GM18499 (cell line): ENCODE measurements at regions not wholly inside any gene's neighbourhood (a gene's known extent, or its start where the extent isn't known, plus 50 kb on each side); places are given as distances from the start of the nearest gene placed in this dataset.

ENCODE experiments used
- ATAC-seq: cut with Tn5 transposase; IDR thresholded peaks from one replicate; pipeline ENCODE4 v1.9.1; 2021; ENCODE audit warnings: moderate number of reproducible peaks; ENCODE audit not compliant: insufficient read depth, unreplicated experiment

DNA sequence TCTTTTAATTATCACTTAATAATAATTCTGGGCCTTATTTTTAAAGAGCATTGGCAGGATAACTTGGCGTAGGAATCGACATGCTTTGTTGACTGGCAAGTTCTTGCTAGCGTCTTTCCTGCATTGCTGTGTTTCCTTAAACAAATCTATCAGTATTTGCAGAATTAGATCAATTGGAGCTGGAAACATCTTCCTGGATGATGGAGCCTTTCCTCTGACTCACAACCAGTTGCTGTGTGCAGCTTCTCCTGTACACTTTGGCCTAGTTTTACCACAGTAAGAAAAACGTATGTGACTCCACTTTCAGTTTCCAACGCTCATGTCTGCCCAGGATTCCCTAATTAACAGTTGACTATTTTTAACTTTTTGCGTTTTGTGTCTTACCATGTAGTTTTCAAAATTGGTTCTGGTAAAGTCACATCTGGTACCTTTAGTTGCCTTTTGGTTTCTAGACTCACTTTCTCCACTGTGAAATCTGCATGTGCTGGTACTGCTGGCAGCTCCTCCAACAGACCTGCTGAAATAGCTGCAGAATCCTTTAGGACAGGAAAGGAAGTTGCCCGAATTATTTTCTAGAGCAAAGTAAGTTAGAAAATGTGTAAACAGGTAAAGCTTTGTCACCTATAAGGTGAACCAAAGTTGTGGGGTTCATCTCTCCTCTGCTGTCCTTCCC is 553.2 kb upstream of the FAT1 start:
- no peak for ATAC-seq

DNA sequence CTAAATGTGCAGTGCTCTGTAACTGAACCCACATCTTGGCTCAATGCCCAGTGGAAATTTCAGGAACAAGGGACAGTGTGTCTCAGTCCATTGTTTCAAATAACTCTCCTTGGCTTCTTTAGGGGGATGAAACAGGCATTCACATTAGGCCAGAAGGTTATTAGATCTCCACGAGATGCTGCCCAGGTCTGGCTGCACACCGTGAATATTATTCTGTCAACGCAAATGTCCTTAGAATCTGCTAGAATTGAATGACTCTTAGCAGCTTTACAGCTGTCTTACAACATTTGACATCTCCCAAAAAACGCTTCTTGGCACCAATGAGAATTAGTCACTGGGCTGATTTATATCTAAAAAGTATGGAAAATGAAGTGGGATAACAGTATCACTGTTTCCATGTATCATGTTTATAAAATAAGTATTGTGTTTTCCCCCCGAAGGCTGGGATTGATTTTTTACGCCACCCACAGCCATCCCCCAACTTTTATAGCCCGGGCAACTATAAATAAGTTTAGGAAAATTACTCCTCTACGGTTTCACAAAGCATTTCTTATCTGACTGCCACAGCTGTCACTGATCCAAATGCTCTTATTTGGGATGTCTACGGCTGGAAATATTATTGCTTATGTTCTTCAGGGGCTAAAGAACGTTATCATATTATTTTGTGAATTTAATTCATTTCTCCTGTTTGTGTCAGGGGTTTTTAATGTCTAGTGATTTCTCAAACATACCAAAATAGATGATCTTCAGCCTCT is 559.7 kb upstream of the FAT1 start:
- ATAC-seq, result no peak

DNA sequence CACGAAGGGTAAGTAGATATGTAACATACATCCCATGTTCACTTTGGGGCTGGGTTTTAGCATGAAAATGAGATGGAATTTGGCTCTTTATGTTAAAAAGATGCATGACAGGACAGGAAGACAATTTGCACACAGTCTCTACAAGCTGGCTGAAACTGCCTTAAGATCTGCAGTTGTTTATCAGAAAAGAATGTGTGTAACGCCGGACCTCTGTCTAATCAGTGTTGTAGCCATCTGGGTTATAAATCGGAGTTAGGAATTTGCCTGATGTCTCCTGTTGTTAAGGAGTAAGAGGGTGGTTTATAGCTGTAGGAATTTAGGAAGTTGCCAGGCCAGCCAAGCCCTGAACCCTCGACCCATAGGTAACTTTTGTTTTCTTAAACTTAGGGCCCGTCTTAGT is 562.9 kb upstream of the FAT1 start:
- ATAC-seq, result no peak

DNA sequence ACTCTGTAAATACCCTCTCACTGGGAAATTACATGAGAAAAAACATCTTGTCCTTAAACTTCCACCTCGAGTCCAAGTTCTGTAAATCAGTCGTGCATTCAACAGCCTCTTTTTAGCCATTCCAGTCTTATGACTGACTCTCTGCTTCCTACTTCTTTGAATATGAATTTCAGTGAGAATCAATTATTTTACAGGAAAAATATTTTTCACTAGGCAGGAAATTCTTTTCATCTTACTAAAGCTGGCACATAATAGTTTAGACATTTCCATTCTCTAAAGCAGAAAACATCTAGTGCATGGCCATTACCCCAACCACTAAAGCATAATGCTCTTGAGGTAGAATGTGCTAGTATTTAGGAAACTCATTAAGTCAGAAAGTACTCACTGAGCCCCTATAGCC is 565.7 kb upstream of the FAT1 start:
- ATAC-seq, result no peak

DNA sequence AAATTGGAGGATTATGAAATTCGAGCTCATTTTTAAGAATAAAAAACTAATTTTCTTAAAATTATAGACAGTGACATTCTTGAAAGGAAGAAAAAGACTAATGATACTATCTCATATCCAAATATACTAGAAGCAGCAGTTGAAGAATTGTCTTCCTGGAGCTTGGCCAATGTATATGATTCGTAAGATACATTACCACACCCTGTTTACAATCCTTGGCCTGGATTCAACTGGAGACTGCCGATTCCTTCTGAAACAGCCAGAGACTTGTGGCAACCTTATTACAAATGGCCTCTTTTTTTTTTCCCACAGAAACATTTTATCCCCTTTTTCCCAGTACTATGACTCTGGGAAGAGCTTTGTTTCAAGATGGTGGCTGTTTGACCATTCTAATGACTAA is 571.2 kb upstream of the FAT1 start:
- no peak for ATAC-seq

DNA sequence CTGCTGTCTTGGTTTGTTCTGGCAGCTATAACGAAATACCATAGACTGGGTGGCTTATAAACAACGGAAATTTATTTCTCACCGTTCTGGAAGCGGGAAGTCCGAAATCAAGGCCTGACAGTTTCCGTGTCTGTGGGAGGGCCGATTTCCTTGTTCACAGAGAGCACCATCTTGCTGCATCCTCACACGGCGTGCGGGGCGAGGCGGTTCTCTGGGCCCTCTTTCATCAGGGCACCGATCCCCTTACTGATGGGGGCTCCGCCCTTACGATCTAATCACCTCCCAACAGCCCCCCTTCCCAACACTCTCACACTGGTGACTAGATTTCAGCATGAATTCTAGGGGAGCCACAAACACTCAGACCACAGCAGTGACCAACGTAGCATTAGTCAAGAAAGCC is 578.3 kb upstream of the FAT1 start:
- no peak for ATAC-seq

DNA sequence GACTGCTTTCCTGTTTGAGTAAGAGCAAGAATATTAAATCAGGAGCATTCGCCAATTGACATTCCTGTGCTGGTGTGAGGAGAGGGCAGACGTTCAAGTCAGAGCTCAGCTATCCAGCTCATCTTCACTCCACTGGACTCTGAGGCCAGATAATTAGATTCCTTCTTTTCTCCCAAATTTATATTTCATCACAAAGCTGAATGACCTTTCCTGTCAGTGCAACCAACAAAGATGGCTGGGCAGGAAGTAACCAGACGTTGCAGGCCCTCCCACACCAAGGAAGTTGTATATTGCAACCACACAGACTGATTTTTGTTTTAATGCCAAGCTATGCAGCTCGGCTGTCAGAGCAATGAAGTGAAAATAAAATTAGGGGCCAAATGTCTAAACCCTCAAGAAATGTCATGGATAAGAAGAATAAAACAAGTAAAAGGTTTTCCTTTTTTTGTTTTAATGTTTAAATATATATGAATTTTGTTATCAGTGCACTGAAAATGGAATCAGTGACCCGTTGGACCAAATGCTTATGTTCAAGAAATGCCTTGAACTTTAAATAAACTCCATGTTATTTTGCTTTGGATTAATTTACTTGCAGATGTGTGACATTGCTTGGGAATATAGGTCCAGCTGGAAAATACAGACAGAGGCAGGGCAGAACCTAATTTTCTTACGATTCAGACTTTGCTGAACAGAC is 578.9 kb upstream of the FAT1 start:
- no peak for ATAC-seq

DNA sequence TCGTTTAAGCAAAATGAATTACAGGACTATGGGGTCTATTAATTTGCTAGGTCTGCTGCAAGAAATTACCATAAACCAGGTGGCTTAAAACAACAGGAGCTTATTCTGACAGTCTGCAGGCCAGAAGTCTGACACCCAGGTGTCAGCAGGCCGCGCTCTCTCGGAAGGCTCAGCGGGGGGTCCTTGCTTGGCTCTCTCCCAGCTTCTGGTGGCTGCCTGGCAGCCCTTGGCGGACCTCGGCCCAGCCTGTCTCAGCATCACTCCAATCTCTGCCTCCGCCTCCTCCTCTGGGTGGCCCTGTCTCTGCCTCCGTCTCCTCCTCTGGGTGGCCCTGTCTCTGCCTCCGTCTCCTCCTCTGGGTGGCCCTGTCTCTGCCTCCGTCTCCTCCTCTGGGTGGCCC is 580.5 kb upstream of the FAT1 start:
- no peak for ATAC-seq

DNA sequence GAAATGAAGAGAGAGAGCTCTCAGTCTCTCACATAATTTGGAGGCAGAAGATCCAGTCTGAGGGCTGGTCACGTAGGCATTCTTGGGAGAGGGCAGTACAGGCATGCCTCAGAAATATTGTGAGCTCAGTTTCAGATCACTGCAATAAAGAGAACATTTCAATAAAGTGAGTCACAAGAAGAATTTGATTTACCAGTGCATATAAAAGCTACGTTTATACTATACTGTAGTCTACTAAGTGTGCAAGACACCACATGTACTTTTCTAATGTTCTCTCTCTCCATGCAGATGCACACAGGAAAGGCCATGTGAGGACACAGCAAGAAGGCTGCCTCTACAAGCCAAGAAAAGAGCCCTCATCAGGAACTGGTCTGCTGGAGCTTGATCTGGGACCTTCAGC is 583.5 kb upstream of the FAT1 start:
- no peak for ATAC-seq

DNA sequence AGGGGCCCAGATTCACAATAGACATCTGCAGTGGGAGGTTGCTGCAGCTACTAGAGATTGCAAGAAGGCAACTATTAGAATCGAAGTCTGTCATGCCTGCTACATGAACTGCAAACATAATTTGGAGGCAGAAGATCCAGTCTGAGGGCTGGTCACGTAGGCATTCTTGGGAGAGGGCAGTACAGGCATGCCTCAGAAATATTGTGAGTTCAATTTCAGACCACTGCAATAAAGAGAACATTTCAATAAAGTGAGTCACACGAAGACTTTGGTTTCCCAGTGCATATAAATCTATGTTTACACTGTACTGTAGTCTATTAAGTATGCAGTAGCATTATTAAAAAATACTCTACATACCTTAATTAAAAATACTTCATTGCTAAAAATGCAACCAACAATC is 585.8 kb upstream of the FAT1 start:
- ATAC-seq, result no peak

DNA sequence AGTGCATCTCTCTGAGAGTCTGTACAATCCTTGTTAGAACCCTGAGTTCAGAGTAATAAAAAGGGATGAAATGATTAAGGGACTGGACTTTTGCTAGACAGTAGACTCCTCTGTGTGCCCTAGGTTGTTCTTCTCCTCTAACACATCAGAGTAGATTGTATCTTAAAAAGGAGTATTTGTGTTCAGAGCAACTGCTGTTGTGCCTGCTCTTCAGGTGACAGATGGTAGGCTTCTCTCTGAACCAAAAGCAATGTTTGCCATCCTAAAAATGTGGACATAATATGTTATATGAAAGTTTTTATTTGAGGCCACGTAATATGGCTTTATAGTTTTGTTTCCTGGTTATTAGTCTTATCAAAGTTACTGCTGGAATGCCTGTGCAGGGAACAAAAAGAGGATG is 588.6 kb upstream of the FAT1 start:
- ATAC-seq, result no peak

DNA sequence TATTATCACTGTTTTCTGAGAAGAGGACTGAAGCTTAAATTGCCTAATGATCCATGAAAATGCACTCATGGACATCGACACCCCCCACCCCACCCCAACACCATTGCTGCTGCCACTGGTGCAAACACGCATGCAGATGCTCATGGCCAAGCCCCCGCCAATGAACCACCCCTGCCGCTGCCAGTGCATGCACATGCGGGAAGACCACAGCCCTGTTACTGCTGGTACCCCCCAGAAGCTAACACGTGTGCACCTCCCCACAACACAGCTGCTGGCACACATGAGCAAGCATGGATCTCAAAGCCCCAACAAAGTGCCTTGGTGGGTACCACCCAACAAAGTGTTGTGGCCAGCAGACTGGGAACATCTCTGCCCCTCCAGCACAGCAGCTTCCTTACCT is 594.1 kb upstream of the FAT1 start:
- no peak for ATAC-seq

DNA sequence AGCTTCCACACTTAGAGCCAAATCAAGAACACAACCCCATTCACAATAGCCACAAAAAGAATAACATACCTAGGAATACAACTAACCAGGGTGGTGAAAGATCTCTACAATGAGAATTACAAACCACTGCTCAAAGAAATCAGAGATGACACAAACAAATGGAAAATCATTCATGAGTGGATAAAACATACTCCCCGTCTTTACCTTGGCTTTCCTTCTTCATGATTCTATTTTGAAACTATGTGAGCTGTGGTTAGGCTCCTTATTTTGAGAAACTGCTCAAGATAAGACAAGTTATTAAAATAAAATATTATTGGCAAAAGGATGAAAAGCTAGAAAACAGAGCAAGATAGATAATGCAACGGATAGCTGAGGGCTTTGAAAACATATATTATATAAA is 598.1 kb upstream of the FAT1 start:
- ATAC-seq, result no peak

DNA sequence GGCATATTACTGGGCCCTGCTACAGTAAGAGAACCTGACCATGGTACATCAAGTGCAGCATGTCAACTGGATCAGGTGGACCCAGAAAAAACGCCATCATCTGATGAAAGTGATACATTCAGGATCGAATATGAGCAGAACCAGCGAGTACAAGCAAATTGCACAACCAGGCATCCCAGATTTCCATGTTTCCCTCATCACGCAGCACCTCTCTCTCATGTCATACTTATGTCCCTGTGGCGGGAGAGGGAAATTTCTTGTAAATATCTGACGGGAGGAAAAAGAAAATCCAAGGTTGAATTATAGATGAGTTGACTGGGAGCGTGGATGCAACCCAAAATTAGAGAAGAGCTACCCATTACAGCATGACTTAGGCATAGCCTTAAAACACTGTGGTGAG is 608.5 kb upstream of the FAT1 start:
- no peak for ATAC-seq

DNA sequence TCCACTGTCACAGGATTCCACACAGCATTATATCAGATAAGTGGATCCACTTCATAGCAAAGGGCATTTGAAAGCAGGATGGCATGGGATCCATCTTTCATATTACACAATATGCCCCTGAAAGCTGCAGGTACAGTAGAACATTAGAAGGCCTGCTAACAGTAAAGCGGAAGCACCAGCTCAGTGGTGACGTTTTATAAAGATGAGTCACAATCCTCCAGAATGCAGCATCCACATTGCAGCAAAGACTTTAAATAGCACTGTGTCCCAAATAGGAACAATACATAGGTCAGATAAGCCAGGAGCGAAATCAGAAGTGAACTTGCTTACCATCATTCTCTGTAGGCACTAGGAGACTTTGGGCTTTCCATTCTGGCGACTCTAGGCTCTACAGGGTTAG is 609.5 kb upstream of the FAT1 start:
- ATAC-seq, result no peak

DNA sequence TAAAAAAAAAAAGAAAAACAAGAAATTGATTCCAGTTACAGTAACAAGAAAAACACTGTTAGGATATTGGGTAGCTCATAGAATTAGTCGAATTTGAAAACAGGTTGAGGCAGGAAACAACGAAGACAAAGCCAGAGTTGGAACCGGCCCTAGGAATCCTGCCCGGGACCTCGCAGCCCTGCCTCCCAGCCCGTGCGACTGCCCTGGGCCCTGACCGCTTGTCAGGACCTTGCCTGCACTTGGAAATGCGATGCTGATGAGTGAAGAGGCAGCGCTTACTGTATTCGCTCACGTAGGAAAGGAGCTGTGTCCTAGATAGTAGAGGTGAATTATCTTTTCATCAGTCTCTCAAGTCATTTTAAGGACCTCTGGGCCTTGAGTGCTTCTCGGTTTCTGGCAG is 611.7 kb upstream of the FAT1 start:
- ATAC-seq, result no peak

DNA sequence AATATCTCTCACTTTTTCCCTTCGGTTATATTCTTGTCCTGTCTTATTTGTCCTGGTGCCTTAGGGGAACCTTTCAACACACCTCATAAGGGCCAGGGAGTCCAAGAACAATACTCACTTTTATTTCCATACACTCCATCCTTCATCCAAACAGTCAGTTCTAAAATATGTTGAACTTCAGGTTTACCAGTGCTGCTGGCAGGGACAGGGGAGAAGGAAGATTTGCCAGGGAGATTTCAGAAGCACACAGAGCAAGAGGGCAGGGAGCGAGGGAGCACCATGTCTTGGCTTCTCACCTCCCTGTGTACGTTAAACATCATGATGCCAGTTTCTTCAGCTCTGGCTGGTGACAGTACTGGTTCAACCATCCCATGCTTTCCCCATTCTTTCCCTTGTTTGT is 631.1 kb upstream of the FAT1 start:
- ATAC-seq, result no peak

DNA sequence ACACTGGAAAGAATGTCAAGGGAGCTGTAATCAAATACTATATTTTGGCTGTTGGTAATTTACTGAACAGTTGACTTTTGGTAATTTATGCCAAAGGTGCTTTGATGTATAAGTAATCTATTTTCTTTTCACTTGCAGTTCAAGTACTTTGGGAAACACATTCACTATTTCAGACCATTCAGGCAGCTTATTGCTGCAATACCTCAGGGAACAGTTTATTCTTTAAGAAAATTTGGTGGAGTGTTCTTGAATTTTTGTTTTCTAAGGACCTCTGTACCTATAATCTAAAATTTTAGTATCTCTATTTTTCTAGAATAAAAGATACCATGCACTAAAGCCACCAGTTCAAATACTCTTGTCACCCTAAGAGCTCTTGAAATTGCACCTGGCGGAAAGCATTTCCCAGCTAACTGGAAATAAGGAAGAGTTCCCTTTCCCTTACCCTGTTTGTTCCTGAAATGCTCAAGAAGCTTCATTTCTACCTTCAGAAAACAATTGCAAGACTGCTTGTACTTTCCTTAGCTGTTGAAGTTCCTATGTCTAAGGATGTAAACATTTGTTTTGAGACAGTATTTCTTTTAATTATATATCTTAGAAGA is 633.5 kb upstream of the FAT1 start:
- ATAC-seq, result no peak

DNA sequence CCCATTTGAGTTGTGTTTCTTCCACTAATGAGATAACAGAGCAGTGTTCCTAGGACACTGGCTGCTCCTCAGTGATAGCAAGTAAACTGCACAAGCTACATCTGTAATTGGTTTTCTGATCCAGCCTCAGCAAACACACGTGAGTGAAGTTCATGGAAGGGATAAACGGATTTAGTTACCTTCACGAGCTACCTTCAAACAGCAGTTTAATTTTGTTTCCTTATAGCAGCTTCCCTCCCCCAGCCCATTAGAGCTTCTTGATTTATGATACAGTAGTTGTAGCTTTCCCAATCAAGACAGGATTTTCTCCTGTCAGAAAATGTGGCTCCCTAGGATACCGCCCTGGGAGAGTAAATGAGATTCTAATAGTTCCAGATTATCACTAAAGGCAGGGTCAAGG is 634.2 kb upstream of the FAT1 start:
- no peak for ATAC-seq

DNA sequence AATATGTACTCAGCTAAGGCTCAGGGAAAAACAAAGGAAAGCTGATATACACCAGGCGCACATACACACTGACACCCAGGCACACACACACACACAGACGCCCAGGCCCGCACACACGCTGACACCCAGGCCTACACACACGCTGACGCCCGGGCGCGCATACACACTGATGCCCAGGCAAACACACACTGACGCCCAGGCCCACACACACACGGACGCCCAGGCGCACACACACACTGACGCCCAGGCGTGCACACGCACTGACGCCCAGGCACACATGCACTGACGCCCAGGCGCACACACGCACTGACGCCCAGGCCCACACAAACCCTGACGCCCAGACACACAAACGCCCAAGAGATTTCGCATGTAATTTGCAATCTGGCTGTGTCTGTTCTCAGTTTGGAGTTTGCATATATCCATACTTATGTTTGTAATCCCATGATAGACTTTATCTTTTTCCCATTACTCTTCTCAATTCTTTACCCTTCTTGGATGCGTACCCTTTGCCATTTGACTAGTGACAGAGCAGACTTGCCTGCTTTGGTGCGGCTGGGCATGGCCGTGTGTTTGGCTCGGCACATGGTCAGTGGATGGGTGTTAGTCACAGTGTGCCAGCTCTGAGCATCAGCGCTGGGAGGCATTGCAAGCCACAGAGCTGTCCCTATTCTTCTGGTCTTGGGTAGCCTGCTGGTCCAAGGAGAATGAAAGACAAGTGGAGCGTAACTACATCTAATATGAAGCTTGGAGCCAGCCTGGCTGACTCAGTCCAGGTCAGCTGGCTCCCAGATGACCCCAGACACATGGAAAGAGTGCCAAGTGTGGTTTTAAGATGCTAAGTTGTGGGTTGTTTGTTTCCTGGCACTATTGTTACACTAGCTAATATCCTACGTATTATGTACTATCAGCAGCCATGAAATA is 632.4 kb upstream of the ZFP42 start:
- no peak for ATAC-seq
